ENCODE measurements at regions not wholly inside any gene's neighbourhood (a gene's known extent, or its start where the extent isn't known, plus 50 kb on each side); places are given as distances from the start of the nearest gene placed in this dataset.

GRCh38 chr20:12502443-12502842 lies 506.3 kb upstream of the SPTLC3 start:
- TF ChIP-seq CTCF (IDR thresholded peaks at IDR 0.05): no peak
- no peak for TF ChIP-seq POLR2A (IDR thresholded peaks at IDR 0.05)

Data from body of pancreas (tissue), 4 donors.